NOMO-1 (cell line): ENCODE measurements at regions not wholly inside any gene's neighbourhood (a gene's known extent, or its start where the extent isn't known, plus 50 kb on each side); places are given as distances from the start of the nearest gene placed in this dataset.
"Not testable (repeated sequence)": the region's sequence is repeated elsewhere in the genome, so short reads cannot be mapped to it uniquely, and the experiment has no call there.

Source experiments
- DNase-seq, 2 experiments: peaks; one replicate each; lab custom pipeline; 2025; ENCODE audit not compliant: unreplicated experiment in 2 of 2; lab: John Stamatoyannopoulos, UW

DNA sequence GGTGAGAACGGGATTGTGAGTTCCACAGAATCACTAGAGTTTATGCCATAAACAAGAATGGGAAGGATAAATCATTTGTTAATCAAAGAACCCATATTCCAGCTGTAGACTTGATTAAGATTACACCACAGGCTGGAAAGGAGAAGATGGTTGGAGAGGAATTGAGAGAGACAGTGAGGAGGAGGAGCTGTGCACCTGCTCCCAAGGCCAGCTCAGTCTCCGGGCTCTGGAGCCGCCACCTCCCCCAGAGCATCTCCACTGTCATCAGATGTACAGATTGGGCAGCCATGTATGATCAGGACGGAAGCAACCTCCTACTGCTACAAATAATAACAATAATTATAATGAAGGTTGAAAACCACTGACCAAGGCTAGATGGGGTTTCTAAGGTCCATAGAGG is 170.0 kb downstream of the MINAR1 start:
- DNase-seq = no peak

DNA sequence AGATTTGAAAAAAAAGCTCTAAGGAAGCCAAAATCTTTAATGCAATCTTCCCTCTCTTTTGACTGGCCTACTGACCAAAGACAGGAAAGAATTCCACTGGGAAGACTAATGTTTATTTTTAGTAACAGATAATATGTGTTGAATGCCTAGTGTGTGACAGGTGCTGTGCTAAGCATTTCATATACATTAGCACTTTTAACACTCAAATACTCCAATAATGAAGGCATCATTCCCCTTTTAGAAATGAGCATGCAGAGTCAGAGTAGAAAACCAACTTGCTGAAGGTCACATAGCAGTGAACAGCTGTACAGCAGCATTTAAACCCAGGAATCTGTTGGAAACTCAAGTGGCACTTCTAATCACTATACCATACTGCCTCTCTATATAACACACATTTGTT is 170.6 kb downstream of the MINAR1 start:
- DNase-seq = no peak

DNA sequence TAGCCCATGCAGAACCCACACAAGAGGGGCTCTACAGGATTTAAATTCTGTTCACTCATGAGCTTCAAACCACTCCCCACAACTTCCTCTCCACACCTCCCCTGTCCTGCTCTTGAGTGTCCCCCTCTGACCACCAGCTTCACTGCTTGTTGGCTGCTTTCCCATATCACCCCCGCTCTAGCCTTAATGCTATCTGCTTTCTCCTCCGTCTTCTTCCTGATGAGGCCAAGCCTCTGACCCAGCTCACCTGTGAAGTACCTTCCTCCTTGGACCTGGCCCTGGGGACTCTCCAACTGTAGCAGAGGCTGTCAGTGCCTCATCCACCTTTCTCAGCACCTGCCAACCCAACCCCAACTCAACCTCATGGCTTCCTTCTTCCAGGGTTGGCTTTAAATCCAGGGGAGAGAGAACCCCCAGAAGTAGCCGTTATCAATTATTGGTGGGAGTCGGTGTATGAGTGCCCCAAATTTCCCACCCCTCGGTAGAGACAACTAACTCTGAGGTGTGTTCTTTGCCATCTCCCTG is 174.8 kb downstream of the MINAR1 start:
- no peak for DNase-seq

DNA sequence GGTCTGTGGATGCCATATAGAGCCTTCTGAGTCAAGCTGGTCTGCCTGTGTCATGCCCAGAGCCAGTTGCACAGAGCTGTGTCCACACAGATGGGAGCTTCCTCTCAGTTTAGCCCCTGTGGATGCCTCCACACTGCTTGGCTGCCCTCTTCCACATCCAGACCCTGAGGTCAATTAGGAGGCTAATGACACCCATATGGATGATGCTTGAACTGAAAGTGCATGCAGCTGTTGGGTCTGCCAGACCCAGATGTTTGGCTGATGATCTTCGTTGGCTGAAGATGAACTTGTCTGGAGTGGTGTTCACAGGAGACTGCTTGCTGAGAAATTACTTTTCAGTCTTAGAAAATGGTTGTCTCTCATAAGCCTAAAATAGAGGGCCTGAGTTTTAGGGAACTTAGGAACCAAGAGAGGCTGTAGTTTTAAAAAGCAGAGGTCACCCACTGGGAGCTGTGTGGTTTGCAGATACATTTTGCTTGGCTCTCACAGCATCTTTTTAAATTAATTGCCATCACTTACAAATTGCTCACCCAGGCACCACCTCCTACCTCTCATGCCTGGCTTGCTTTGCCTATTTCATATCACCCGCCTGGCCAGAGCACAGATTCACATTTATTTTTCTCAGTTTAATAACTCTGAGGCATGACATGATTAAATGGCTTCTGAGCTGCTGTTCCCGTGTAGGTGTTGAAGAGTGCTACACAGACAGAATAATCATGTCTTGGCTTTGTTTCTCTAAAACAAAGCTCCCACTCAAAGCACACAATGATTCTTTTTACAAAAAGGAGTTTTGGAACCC is 176.1 kb downstream of the MINAR1 start:
- no peak for DNase-seq

DNA sequence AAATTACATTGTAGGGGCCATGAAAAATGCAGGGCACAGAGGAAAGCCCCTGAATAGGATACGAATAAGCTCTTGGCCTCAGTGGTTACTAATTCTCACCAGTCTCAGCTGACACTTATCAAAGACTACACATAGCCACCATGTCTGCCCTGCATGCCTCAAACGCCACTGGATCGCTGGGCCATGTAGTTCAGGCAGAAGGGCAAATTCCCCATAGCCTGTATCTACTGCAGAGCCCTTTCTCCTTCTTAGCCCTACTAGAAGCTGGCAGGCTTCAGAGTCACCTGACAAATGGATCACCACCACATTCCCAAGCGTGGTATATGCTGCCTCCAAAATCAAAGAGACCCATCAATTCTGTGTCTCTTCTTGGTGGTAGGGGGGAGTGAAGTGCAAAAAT is 177.4 kb downstream of the MINAR1 start:
- DNase-seq = no peak

DNA sequence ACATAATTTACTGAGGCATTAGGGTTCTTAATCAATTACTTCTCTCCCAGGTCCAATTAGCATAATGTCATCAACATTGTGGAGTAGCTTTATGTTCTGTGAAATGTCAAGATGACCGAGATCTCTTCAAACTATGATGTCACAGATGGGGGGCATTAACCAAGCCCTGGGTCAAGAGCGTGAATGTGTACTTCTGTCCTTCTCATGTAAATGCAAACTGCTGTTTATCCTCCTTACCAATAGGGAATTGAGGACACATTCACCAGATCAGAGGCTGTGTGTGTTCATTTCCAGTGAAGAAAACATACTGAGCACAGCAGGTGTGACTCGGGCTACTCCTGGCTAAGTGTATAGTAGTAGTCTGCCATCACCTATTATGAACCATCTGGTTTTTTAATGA is 177.9 kb downstream of the MINAR1 start:
- no peak for DNase-seq

DNA sequence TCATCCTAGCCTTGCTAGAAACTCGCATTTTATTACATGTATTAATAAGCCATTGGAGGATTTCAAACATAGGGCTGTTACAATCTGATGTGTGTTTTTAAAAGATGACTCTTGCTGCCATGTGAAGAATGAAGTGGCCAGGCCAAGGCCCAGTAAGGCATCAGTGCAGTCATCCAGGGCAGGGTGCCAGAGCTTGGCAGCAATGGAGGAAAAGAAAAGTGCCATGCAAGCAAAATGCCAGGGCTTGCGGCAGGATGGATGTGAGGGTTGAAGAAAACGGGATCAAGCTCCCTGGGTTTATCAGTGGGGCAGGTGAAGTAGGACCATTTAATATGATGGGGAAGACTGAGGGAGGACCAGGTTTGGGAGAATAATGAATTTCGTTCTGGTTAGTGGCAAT is 183.6 kb downstream of the MINAR1 start:
- DNase-seq = no peak

DNA sequence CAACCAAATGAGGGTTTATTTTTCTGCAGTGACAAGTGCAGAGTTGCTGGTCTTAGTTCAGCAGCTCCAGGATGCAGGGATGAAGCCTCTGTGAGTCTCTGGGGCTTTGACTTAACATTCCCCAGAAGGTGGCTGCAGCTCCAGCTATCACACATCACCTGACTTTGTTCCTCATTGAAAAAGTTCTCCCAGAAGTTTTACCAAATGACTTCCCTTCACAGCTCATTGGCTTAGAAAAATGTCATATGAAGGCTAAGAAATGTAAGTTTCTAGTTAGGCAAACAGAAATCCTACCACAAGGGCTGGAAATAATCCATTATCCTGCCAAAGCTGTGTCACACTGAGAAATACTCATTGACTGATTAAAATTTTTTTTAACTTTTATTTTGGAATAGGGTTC is 184.9 kb downstream of the MINAR1 start:
- no peak for DNase-seq

DNA sequence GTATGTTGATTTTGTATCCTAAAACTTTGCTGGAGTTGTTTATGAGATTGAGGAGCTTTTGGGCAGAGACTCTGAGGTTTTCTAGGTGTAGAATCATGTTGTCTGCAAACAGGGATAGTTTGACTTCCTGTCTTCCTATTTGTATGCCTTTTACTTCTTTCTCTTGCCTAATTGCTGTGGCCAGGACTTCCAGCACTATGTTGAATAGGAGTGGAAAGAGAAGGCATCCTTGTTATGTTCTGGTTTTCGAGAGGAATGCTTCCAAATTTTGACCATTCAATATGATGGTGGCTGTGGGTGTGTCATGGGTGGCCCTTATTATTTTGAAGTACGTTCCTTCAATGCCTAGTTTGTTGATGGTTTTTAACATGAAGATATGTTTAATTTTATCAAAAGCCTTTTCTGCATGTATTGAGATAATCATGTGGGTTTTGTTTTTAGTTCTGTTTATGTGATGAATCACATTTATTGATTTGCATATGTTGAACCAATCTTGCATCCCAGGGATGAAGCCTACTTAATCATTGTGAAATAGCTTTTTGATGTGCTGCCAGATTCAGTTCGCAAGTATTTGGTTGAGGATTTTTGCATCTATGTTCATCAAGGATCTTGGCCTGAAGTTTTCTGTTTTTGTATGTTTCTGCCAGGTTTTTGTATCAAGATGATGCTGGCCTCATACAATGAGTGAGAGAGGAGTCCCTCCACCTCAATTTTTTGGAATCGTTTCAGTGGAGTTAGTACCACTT is 188.1 kb downstream of the MINAR1 start:
- no peak for DNase-seq

DNA sequence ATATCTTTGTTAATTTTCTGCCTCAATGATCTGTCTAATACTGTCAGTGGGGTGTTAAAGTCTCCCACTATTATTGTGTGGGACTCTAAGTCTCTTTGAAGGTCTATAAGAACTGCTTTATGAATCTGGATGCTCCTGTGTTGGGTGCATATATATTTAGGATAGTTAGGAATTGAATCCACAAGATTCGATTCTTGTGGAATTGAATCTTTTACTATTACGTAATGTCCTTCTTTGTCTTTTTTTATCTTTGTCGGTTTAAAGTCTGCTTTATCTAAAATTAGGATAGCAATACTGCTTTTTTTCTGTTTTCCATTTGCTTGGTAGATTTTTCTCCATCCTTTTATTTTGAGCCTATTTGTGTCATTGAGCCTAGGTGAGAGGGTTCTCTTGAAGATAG is 189.7 kb downstream of the MINAR1 start:
- DNase-seq = not testable (repeated sequence)

DNA sequence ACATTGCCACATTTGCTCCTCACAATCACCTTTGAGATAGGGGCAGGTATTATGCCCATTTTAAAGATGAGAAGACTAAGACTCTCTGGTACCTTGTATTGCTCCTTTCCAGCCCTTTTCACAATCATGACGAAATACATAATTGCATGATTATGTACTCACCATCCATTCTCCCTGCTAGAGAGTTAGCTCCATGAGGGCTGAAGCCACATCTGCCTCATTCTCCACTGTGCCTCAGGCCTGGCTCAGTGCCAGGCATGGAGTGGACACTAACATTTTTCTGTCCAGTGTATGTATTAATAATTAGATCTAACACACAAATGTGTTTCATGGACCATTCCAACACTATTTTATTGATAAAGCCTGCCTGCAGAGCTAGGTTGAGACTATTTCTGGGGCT is 191.4 kb downstream of the MINAR1 start:
- DNase-seq = no peak

DNA sequence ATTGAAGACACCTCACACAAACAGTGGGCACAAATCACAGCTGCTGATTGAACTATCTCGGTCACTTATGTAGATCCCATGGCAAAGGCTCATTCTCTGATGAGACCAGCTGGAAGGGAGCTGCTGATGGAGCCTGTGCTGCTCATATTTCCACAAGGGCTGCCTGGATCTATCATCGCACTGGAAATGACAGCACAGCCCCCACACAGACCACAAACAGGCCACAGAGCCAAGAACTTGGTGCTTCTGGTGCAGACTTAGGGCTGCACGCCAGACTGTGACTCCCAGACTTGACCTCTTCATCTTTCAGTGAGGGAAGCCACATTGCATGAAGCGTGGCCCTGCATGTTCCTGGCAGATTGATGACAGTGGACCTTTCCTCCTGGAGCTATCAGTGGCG is 197.6 kb downstream of the MINAR1 start:
- no peak for DNase-seq

DNA sequence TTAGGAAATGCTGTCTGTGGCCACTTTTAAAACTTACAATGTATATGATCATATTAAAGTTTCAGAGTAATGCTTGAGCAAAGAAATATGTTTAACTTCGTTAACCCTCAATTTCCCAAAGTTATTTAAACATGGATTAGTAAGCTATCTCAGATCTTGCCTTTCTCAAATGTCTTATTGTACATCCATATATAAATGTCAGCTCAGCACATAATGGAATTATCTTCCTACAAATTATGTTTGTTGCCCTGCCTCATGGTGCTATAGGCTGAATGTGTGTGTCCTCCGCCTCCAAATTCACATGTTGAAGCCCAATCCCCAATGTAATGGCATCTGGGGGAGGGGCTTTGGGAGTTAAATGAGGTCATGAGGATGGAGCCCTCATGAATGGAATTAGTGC is 200.3 kb downstream of the MINAR1 start:
- no peak for DNase-seq

DNA sequence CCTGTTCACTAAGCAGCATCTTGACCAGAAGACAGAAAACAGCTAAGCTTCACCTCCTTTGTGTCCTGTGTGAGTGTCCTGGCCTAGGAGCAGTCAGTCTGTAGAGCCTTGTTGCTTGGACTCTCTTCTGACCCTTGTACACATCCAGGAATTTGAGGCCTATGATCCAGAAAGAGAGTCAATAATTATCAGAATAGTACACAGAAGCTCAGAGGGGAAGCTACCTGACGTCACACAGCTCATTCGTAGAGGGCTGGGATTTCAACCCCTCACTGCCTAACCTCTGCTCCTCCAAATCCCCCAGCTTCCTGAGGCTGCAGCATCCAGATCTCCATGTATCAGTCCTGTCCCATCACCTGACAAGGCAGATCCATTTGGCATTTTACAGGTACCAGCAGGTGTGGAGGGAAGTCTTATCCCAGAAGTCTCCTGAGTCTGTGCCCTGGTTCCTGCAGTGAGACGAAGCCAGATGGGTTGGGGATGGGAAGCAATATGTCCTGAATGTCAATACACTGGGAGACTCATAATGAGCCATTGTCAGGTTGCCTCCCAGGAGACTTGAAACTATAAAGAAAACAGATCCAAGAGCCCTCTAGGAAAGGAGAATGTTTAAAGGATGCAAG is 203.1 kb downstream of the MINAR1 start:
- no peak for DNase-seq

DNA sequence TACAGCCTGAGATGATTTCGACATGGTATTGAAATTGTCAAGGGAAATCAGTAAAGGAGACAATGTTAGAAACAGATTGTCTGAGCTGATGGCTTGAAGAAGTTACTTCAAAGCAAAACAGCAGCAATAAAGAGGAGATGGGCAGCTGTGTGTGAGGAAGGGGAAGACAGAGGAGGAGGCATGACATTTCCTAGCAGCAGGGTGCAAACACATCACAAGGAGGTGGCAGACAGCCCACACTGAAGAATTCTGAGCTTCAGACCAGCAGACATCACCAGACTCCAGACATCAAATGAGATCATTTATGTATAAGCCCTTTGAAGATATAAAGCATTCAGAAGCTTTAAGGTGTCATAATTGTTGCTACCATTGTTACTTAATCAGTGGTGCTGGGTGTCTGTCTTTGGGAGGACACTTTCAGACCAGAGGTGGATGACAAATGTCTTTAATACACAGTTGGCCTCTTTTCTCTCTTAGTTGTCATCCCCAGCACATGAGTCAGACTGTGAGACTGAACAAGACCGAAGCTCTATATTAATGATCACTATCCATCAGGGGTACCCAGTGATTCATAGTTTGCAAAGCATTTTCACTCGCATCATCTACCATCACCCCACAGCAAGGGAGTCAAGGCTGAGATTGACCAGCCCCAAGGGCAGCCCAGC is 203.9 kb downstream of the MINAR1 start:
- no peak for DNase-seq

DNA sequence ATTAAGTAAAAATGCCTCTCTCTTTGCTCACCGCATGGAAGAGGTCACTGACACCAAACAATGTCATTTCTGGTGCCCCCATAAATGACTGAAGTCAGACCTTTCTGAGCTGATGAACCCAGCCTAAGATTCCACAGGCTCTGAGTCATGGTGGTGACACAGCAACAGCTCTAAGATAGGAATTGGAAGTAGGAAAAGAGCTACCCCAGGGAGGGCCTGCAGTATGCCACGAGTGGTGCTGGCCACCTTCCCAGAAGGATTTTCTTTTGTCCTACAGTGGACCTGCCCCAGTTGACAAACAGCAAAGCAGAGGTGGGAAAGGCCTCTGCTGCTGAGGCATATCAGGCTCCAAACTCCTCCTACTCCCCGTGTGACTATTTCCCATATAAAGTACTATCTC is 208.1 kb downstream of the MINAR1 start:
- no peak for DNase-seq

DNA sequence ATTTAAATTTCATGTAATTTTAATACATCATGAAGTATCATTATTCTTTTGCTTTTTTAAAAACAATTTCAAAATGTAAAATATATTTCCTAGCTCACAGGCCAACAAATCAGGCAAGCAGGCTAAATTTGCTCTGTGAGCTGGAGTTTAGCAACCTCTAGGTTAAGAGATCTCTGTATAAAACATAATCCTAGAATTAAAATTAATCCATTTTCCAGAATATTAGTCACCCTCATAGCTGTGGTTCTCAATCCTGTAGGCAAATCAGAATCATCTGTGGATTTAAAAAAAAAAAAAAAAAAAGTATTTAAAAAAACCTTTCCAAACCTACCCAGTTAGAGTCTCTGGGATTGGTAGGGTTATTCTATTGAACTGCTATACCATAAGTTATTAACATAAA is 209.7 kb downstream of the MINAR1 start:
- DNase-seq = no peak

DNA sequence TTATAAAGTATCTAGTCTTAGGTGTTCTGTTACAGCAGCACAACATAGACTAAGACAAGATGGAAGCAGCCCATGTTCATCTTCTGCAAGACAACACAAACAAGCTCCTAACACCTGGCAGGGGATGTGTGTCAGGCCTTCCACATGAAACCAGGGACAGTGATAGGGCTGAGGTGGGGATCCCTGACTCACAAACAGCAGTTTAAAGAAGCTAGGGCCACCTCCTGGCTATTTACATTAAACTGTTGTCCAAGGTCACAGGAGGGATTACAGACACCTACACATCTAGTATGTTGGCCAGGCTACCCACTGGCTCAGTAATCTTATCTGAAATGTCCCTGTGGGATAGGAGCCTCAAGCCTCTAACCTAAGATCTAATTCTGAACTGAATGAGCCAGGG is 211.3 kb downstream of the MINAR1 start:
- DNase-seq = no peak

DNA sequence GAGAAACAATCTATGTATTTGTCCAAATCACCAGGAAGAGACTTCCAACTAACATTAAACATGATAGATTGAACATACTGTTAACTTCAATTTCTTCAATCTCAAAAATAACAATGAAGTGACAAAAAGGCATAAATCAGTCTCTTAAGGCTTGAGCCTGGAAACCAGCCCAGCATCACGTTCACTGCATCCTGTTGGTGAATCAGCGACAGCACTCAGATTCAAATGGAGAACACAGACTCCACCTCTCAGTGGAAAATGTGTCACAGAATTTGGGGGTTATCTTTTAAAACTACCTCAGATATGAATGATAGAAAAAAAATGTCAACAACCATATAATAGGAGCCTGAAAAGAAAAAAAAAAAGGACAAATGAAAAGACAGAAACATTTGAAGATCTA is 212.0 kb downstream of the MINAR1 start:
- DNase-seq = no peak

DNA sequence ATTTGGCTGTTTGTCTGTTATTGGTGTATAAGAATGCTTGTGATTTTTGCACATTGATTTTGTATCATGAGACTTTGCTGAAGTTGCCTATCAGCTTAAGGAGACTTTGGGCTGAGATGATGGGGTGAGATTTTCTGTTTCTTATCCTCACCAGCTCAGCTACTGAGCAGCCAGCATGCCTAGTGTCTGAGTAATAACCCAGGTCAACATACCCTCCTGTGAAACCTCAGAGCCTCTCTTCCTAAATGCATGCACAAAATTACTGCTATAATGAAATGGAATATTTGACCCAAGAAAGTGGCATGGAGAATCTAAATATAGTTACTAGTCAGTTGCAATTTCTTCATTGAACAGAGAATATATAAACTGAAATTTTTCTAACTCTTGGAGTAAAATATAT is 220.8 kb downstream of the MINAR1 start:
- DNase-seq = not testable (repeated sequence)

DNA sequence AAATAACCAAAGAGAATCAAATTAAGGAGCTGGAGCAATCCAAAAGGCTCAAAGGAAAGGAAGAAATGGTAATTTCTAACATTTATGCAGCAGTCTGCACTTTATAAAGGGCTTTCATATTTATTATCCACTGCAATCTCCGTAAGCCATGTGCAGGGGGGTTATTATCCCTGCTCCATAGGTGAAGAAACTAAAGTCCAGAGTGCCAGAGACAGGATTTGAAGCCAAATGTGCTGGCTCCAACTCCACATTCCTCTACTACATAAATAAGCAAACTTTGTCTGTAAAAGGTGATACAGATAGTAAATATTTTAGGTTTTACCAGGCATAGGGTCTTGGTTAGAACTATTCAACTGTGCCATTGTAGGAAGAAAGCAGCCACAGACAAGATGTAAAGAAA is 221.4 kb downstream of the MINAR1 start:
- no peak for DNase-seq
